ENCODE measurements at regions not wholly inside any gene's neighbourhood (a gene's known extent, or its start where the extent isn't known, plus 50 kb on each side); places are given as distances from the start of the nearest gene placed in this dataset.

- ATAC-seq (ENCODE audit: low read depth) (no peak), DNase-seq (no peak)
- intact Hi-C loops (cut with micrococcal nuclease), result no loop called here
- dilution Hi-C loops (cut with HindIII; ENCODE audit: low sequenced_read_pairs, unreplicated experiment), result no loop called here
- no peak overlapping the region for H3K4ac ChIP-seq (ENCODE audit: low read depth, low read length)
- H4K5ac ChIP-seq (ENCODE audit: low read depth, low read length), result no peak overlapping the region
- ChIA-PET CTCF (no interaction called here), POLR2A (ENCODE audit: unreplicated experiment) (no interaction called here)
- H4K8ac ChIP-seq (ENCODE audit: low read depth in 2 of 2, low read length in 2 of 2), result no peak overlapping the region
- H2AK9ac ChIP-seq (replicated peaks; ENCODE audit: low read depth, low read length, poor library complexity), result no peak overlapping the region
- H2AFZ ChIP-seq (replicated peaks; ENCODE audit: low read length, poor library complexity), result no peak overlapping the region
- no peak overlapping the region for H3K56ac ChIP-seq (ENCODE audit: extremely low read depth, insufficient read depth, low read length)
- no peaks in the 10 kb centered on the region for H3K9me3 ChIP-seq (ENCODE audit: control insufficient read depth, insufficient read depth, low read length)
- no peaks in the 10 kb centered on the region for H3K9me1 ChIP-seq (ENCODE audit: insufficient read depth, low read length)
- H2BK15ac ChIP-seq (ENCODE audit: low read depth, low read length), result no peak overlapping the region
- H3K23ac ChIP-seq (ENCODE audit: low read depth, low read length), result no peak overlapping the region
- H3K9ac ChIP-seq (ENCODE audit: low read depth, low read length), result no peak overlapping the region
- no peak overlapping the region for H2BK120ac ChIP-seq (ENCODE audit: low read depth, low read length)
- H3K27ac ChIP-seq (ENCODE audit: insufficient read depth, low read length), result no peak overlapping the region
- no peaks in the 10 kb centered on the region for H3K36me3 ChIP-seq (ENCODE audit: control insufficient read depth, insufficient read depth, low read length)
- H2AK5ac ChIP-seq (ENCODE audit: low read depth, low read length), result no peak overlapping the region
- no peak overlapping the region for H3K14ac ChIP-seq (replicated peaks; ENCODE audit: low read depth, low read length)
- in situ Hi-C loops (cut with MboI; ENCODE audit: low sequenced_read_pairs), result no loop called here
- H4K91ac ChIP-seq (ENCODE audit: insufficient read depth, low read depth, low read length), result no peak overlapping the region
- no peaks in the 10 kb centered on the region for H3K79me1 ChIP-seq (ENCODE audit: low read depth in 1 of 2, low read length in 2 of 2)
- WGBS, 2 experiments (ENCODE audit: extremely low coverage in 2 of 2, insufficient read length in 1 of 2), result no CpG with 5 or more reads among the region's 2 CpGs
- TF ChIP-seq NFE2L2 (IDR thresholded peaks at IDR 0.05; ENCODE audit: low read depth, low read length) (no peak), RAD21 (IDR thresholded peaks at IDR 0.05; ENCODE audit: low read length) (no peak), SMC3 (IDR thresholded peaks at IDR 0.05; ENCODE audit: low read depth, low read length) (no peak), RFX5 (IDR thresholded peaks at IDR 0.05; ENCODE audit: low read depth, low read length) (no peak), USF2 (IDR thresholded peaks at IDR 0.05; ENCODE audit: low read depth, low read length) (no peak), CEBPB (IDR thresholded peaks at IDR 0.05; ENCODE audit: low read depth, low read length) (no peak), MXI1 (IDR thresholded peaks at IDR 0.05; ENCODE audit: borderline replicate concordance, low read depth, low read length) (no peak), RCOR1 (IDR thresholded peaks at IDR 0.05; ENCODE audit: insufficient replicate concordance, low read length) (no peak), MAFK (IDR thresholded peaks at IDR 0.05; ENCODE audit: low read depth, low read length) (no peak), BHLHE40 (IDR thresholded peaks at IDR 0.05; ENCODE audit: low read depth, low read length) (no peak), POLR2A (IDR thresholded peaks at IDR 0.05; ENCODE audit: low read depth, low read length) (no peak), ELK1 (IDR thresholded peaks at IDR 0.05; ENCODE audit: borderline replicate concordance, low read depth, low read length) (no peak)
- no TSS peak for BruUV-seq (replicated peaks)
- H3K4me2 ChIP-seq (ENCODE audit: low read depth, low read length), result no peak overlapping the region
- no peak overlapping the region for H3K18ac ChIP-seq (ENCODE audit: low read depth, low read length)
- no peaks in the 10 kb centered on the region for H3K27me3 ChIP-seq (ENCODE audit: control insufficient read depth, insufficient read depth, low read length)
- no peak overlapping the region for H2BK5ac ChIP-seq (ENCODE audit: low read depth, low read length, poor library complexity, severe bottlenecking)
- no peak overlapping the region for H2BK20ac ChIP-seq (ENCODE audit: low read depth, low read length)
- H4K20me1 ChIP-seq (ENCODE audit: insufficient read depth, low read length), result no peaks in the 10 kb centered on the region
- H3K4me1 ChIP-seq (ENCODE audit: control insufficient read depth, insufficient read depth, low read length), result no peaks in the 10 kb centered on the region
- H3K4me3 ChIP-seq (ENCODE audit: insufficient read depth, low read depth, low read length), result no peak overlapping the region
Observed at GRCh38 chr5:103910786-103911185, 348.2 kb upstream of the NUDT12 start.

All from IMR-90 (cell line).